Testis (tissue), 2 donors: ENCODE measurements at regions not wholly inside any gene's neighbourhood (a gene's known extent, or its start where the extent isn't known, plus 50 kb on each side); places are given as distances from the start of the nearest gene placed in this dataset.

Source experiments
- POLR2A ChIP-seq: fragments of 450-650 bp; IDR thresholded peaks from one replicate; pipeline ENCODE4 v1.6.1; 2017; ENCODE audit warnings: antibody characterized with exemption, mild to moderate bottlenecking, moderate library complexity
- TF ChIP-seq, protein P1 (sequence below), 3 experiments: fragments of 450-650 bp in 2 of 3; fragments of 200-600 bp in 1 of 3; sonication (generic) in 1 of 3; IDR thresholded peaks; one replicate each; pipeline ENCODE4 v1.5.1; 2016 to 2019; ENCODE audit warnings: antibody characterized with exemption in 3 of 3, mild to moderate bottlenecking in 2 of 3, moderate library complexity in 1 of 3

- TF ChIP-seq, protein P1, sequence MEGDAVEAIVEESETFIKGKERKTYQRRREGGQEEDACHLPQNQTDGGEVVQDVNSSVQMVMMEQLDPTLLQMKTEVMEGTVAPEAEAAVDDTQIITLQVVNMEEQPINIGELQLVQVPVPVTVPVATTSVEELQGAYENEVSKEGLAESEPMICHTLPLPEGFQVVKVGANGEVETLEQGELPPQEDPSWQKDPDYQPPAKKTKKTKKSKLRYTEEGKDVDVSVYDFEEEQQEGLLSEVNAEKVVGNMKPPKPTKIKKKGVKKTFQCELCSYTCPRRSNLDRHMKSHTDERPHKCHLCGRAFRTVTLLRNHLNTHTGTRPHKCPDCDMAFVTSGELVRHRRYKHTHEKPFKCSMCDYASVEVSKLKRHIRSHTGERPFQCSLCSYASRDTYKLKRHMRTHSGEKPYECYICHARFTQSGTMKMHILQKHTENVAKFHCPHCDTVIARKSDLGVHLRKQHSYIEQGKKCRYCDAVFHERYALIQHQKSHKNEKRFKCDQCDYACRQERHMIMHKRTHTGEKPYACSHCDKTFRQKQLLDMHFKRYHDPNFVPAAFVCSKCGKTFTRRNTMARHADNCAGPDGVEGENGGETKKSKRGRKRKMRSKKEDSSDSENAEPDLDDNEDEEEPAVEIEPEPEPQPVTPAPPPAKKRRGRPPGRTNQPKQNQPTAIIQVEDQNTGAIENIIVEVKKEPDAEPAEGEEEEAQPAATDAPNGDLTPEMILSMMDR (IDR thresholded peaks at IDR 0.05): no peak
- TF ChIP-seq POLR2A: no peak
Observed at GRCh38 chr16:47866423-47866822, 289.4 kb downstream of the ABCC12 start.
